Myocyte (in vitro differentiated cells): ENCODE measurements at regions not wholly inside any gene's neighbourhood (a gene's known extent, or its start where the extent isn't known, plus 50 kb on each side); places are given as distances from the start of the nearest gene placed in this dataset.
A peak's percentile ranks its signal among the peaks of the same experiment; 100 is the strongest.

Experiments used
- DNase-seq: peaks from one replicate; pipeline ENCODE4 v3.0.0-alpha.2; 2012; ENCODE audit warnings: low read depth

- no peak for DNase-seq
Observed at GRCh38 chr9:90271707-90272106, 370.9 kb downstream of the DIRAS2 start.

GRCh38 chr9:90274725-90275124 lies 367.9 kb downstream of the DIRAS2 start:
- no peak for DNase-seq

- DNase-seq: no peak
Observed at GRCh38 chr9:90285946-90286345, 356.7 kb downstream of the DIRAS2 start.

GRCh38 chr9:90287567-90288274 lies 354.9 kb downstream of the DIRAS2 start:
- no peak for DNase-seq

- no peak for DNase-seq
Observed at GRCh38 chr9:90288275-90288639, 354.4 kb downstream of the DIRAS2 start.

GRCh38 chr9:90290716-90291485 lies 351.7 kb downstream of the DIRAS2 start:
- DNase-seq: no peak

GRCh38 chr9:90296539-90296938 lies 346.1 kb downstream of the DIRAS2 start:
- DNase-seq: no peak

GRCh38 chr9:90299968-90300367 lies 342.7 kb downstream of the DIRAS2 start:
- no peak for DNase-seq

GRCh38 chr9:90300611-90301276 lies 341.9 kb downstream of the DIRAS2 start:
- DNase-seq: no peak

- peak; percentile 86 for DNase-seq
Observed at GRCh38 chr9:90301277-90301653, 341.4 kb downstream of the DIRAS2 start.

- DNase-seq: no peak
Observed at GRCh38 chr9:90303655-90304054, 339.0 kb downstream of the DIRAS2 start.

GRCh38 chr9:90306158-90306557 lies 336.5 kb downstream of the DIRAS2 start:
- no peak for DNase-seq

GRCh38 chr9:90307167-90307833 lies 335.3 kb downstream of the DIRAS2 start:
- peak; percentile 85 for DNase-seq

- no peak for DNase-seq
Observed at GRCh38 chr9:90307891-90308290, 334.7 kb downstream of the DIRAS2 start.

GRCh38 chr9:90308691-90309090 lies 333.9 kb downstream of the DIRAS2 start:
- no peak for DNase-seq

- DNase-seq: no peak
Observed at GRCh38 chr9:90309809-90310520, 332.7 kb downstream of the DIRAS2 start.

- DNase-seq: no peak
Observed at GRCh38 chr9:90310521-90310876, 332.1 kb downstream of the DIRAS2 start.

GRCh38 chr9:90311811-90312210 lies 330.8 kb downstream of the DIRAS2 start:
- no peak for DNase-seq

- peak; percentile 16 for DNase-seq
Observed at GRCh38 chr9:90322296-90322695, 320.3 kb downstream of the DIRAS2 start.

GRCh38 chr9:90325913-90326653 lies 316.5 kb downstream of the DIRAS2 start:
- peak; percentile 19 for DNase-seq

GRCh38 chr9:90330231-90330630 lies 312.4 kb downstream of the DIRAS2 start:
- DNase-seq: no peak
